Activated gamma-delta T cell (primary cell): ENCODE measurements at regions not wholly inside any gene's neighbourhood (a gene's known extent, or its start where the extent isn't known, plus 50 kb on each side); places are given as distances from the start of the nearest gene placed in this dataset.

ENCODE experiments used
- DNase-seq: peaks from one replicate; lab custom pipeline; 2025; lab: John Stamatoyannopoulos, UW

DNA sequence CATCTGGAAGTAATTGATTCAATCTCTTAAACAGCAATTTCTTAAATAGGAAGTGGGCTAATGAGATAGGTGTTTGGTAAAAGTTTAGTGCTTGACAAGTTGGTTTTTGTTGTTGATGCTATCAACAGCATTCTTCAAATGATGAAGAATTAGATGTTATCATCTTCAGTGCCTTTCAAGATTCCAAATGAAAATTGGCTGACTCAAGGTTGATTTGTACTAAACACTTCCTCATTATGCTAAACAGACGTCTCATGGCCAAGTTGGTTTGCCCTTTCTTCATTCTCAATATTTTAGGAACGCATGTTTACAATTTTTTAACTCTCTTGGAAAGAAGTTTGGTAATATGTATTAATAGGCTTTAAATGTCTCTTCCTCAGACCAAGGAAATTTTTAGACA, 86.0 kb downstream of the MID1IP1 start:
- no peak for DNase-seq

DNA sequence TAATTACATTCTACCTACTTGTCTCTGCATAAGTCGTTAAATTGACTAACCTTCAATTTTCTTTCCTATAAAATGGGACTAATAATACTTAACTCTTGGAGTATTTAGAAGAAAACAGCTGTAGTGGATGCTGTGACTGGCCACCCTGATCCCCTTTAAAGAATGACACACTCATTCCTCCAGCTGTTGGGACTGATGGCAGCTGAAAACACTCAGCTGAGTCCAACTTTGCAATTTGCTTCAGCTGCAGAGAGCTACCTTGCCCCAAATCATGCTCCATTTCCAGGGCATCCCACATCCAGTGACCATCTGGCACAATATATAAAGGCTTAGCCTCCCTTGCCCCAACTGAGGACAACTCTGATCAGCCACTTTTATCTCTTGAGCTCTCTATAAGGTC, 89.1 kb downstream of the MID1IP1 start:
- DNase-seq, result no peak

DNA sequence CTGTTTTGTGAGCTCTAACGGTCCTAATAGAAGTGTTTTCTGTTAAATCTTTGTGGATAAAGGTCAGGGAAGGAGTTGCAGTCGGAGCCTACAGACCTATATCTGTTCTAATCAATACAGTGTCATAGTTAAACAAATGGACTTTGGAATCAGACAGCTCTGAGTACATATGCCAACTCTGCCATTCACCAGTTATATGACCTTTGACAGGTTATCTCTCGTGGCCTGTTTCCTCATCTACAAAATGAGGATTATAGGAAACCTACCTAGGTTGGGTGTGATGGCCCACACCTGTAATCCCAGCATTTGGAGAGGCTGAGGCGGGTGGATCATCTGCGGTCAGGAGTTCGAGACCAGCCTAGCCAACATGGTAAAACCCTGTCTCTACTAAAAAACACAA, 89.7 kb downstream of the MID1IP1 start:
- DNase-seq, result no peak

DNA sequence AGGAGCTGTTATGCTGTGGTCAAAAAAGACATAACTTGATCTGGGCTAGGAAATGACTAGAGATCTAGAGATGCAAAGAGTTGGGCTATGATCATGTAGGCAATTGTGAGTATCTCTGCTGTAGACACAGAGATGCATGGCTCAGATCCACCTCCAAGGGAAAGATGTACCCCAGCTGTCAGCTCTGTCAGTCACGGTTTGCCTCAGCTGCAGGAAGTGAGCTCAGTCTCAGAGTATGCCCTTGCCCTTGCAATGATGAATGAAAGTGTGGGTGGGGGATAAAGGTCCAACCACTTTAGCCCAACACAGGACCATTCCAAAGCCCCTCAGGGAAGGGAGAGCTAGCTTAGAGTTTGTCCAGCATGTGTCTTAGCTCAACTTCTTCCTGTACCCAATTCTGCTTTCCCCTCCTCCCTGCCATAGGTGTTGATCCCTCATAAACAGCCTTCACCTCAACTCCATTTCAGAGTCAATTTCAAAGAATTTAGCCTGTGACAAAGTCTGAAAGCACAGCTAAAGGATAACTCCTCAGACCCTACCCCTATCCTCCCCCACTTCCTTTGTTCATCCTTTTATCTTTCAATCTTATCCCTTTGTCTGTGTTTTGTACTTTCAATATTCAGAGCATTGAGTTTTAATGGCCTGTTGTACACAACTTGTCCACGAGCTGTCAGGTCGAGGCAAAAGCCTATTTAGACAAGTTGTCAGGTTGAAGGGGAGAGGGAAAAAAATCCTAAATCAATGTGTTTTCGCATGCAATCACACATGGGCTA, 90.6 kb downstream of the MID1IP1 start:
- DNase-seq, result no peak

DNA sequence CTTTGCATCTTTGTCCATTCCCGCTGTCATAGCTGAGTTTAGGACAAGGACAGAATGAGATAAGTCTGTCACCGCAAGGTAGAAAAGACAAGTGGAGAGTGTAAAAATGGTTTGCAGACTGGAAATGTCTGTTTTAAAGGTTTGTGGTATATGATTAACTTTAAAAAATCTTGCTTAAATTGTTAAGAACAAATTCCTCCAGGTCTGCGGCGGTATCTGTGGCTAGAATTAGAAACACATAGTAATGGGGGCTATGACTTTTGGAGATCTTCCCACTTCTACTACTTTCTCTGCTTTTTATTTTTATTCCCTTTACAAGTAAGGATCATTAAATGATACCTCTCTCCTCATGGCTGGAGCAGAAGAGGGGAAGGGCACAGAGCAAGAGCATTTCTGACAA, 92.2 kb downstream of the MID1IP1 start:
- no peak for DNase-seq

DNA sequence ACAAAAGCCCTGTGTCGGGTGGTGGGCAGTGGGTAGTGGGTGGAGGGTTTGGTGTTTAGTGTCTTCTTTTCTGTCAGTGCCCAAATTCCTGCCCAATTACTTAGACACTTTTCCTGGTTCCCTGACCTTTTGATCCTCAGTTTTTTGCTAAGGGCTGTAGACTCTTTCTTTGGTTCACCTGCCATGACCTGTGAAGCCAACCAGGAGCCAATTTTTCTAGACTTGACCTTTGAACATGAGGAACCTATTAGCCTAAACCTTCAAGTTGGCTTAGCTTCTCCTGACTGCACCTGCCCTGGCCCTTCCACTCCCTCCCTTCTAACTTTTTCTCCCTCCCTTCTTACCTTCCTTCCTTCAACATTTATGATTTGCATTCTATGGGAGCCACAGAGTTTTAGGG, 94.5 kb downstream of the MID1IP1 start:
- no peak for DNase-seq

DNA sequence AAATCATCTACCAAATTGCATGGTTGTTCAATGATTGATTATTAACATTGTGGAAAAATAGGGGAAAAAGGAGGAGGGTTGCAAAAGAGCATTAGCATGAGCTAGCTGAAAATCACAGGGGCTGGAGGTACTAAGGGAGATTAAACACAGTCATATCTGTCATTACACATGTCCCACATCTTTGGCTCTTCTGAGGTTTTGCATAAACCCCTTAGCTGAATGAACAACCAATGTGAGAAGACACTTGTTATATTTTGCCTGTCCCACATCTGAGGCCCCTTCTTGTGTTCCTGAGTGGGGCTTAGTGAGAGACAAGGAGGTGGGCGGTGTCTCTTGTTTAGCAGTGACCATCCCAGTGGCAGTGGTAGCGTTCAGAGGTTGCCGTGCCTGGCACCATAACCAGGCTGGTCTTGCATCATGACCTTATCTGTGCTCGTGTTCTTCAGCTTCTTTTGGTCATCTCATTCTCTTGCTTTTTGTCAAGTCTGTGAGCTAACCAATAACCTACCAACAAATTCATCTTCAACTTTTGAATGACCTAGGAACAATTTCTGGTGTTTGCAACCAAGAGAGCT, 95.6 kb downstream of the MID1IP1 start:
- no peak for DNase-seq

DNA sequence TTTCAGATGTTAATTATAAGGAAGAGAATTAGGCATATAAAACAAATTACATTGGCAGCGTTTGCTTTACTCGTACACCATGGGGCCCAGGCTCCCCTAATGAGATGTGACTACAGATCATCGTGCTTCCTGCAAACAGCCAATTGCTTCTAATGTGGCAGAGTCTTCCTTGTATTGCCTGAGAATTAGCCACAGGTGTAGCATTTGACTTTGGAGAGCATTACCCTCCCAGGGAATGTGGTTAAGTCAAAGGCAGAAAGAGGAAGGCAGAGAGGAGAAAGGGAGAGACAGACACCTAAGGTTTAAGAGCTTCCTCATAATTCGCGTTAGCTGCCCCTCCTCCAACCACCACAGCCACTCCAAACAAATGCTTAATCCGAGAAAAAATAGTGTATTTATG, 97.0 kb downstream of the MID1IP1 start:
- no peak for DNase-seq

DNA sequence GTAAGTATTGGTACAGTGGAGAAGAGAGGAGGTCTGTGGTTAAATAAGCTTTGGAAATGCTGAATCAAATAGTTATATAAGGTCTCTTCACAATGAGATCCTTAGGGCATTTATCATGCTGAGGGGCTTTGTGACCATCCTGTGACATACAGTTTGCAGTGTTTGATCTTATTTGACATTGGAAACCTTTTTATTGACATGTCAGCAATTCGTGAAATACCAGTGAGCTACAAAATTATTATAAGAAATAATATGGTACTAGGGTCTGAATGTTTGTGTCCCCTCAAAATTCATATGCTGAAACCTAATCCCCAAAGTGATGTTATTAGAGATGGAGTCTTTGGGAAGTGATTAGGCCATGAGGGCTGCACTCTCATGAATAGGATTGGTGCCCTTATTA, 98.4 kb downstream of the MID1IP1 start:
- no peak for DNase-seq

DNA sequence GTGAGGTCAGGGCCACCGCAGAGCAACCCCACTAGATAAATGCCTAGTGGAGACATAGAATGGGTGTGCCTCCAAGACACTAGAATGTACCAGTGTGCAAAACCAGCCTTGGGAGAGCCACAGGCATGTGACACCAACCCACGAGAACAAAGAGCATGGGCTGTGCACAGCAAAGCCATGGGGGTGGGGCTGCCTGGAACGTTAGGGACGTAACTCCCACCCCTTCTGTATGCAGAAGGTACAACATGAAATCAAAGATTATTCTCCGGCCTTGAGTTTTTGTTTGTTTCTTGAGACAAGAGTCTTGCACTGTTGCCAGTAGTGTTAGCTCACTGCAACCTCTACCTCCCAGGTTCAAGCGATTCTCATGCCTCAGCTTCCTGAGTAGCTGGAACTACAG, 99.5 kb downstream of the MID1IP1 start:
- DNase-seq, result no peak

DNA sequence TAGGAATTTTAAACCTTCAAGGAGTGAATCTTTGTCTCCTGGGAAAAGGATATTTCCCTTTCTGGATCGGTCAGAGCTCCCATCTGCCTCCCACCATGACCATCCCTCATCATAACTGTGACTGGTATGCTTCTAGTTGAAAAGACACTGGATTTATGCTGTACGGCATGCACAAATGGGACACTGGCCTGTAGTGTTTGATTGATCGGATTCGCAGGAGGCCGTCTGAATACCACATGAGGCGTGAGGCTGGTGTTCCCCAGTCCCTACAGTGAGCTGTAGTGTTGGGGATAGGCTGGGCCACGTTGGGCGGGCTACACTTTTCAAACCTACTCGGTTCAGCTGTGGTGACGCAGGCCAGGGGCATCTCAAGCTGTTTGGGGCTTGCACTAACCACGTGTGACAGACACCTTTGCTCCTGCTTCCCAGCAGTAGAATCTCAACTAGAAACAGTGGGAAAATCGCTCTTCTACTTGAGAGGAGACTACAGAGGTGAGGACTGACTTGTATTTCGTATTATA, 101.8 kb downstream of the MID1IP1 start:
- DNase-seq, result no peak

DNA sequence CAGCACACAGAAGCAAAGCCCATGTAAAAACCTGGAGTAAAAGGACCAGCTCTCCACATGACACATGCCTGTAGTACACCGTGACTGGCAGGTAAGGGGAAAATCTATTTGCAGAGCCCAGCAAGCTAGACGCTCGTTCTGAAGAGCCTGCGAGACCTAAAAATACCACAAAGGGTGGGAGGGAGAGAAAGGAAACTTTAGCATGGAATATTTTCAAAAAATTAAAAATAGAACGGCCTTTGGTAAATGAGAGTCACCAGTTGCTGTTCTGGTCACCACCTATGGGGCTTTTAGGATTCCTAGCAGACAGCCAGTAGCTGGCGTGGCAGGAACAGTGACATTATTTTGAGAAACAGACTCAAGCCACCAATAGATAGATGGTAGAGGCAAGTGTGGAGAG, 115.5 kb downstream of the MID1IP1 start:
- no peak for DNase-seq

DNA sequence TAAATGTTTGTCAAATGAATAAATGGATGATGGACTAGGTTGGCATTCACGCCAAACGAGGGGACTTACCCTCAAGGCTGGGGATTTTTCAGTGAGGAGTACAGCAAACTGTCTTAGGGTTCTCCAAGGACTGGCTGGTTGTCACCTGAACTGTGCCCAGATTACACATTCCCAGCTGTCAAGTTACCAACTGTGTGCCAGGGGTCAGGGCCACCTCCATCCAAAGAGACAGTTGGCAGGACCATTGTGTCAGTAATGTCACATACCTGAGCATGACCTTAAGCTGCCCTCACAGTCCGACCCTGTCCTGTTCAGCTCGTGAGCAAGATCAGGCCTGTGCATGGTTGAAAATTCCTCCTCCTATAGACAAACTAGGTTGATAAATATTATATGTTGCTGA, 116.7 kb downstream of the MID1IP1 start:
- no peak for DNase-seq

DNA sequence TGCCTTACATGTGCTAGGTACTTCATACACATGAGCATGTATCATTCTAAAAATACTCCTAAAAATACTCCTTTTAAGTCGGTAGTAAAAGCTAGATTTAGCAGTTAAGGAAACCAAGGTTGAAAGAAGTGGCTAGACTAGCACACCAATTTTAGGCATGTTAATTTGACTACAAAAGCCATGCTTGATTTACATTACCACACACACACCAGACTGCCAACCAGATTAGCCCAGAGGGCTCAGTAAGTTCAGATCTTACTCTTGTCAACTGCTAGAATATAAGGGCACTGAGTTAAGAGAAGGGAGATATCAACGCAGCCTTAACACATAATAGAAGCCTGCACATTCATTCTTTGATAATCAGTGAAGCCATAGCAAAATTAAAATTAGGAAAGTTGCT, 117.9 kb downstream of the MID1IP1 start:
- no peak for DNase-seq

DNA sequence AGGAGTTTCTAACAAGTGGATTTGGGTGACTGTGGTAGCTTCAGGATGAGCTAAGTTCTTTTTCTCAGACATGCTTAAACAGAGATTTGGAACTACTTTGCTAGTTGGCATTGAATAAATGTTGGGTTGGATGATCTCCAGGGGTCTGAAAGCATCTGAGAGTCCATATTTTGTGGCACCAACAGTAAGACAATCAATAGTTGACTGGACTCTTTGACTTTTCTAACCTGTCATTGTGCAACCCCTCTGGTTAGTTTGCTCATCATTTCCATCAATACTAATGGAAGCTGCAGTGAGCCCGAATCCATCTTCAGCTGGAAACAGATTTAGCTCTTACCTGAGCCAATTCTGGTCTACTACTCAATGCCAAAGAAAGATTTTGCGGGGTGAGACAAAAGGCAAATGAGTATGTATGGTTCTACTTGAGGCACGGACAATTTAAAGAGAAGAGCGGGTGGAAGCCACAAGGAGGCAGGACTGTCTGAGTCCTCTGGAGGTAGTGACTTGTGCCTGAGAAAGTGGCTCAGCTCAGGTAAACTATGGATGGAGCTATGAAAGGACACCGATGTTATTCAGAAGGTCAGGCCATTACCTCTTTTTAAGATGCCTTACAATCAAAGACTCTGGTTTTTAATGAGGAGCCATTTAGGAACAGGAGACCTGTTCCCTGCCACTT, 118.7 kb downstream of the MID1IP1 start:
- DNase-seq, result no peak

DNA sequence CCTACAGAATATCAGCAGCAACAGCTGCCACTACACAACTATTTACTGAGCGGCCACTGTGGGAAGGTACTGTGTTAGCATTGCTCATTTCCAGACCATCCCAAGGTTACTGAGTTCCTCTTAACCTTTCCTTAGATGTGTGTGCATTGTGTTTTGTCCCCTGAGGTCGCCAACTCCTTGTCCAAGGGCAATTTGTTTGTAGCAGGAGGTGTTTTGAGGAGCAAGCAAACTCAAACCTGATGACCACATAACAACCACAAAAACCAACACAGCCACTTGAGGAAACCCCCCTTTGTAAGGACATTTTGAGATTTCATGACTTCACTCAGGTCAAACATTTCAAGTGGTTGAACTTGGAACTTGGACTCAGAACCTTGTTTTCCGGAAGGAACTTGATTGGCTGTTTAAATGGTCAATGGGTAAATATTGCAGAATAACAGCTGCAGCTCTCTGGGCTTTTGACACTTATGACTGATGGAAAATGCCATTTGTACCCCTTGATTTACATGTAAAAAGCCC, 122.3 kb downstream of the MID1IP1 start:
- no peak for DNase-seq

DNA sequence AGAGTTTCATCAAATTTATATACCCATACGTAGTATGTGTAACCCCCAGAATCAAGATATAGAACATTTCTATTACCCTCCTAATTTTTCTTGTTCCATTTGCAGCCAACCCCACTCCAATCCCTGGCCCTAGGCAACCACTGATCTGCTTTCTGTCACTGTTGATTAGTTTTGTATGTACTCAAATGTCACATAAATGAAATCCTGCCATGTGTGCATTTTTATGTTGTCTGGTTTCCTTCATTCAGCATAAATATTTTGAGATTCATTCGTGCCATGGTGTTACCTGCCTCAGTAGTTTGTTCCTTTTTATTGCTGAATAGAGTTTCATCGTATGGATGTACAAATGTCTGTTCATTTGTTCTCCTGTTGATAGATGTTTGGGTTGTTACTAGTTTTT, 126.3 kb downstream of the MID1IP1 start:
- DNase-seq, result no peak

DNA sequence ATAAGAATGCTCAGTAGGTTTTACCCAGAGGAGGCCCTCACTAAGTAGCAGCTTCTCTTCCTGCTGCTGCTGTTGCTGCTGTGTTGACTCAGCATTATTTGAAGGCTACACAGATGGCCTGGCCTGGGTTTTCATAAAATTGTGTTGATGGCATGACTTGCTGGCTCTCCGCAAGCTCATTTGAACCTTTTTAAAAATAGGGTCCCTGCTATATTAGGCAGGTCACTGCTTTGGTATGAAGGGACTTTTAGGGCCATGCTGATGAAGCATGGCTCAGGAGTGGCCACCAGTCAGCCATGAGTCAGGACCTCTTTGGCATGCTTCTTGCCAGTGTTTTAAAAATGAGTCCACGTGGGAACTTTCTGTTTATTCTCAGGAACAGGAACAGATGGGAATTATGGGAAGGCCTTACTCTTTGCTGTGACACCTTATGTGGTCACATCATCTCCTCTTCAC, 128.7 kb downstream of the MID1IP1 start:
- DNase-seq, result no peak

DNA sequence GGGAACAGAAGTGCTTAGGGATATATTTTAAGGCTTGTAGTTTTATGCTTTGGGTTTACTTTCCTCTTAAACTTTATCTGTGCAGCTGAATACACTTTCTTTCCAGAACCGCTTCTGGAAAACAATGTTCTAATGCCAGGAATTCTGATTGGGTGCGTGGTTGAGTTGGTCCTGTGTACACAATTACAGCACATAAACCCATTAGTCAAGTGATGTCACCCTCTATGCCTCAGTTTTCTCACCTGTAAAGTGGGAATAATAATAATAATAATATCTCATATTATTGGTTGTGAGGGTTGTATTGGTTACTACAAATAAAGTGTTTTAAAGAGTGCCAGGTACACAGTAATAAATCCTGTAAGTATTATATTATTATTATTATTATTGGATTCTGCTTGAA, 129.2 kb downstream of the MID1IP1 start:
- no peak for DNase-seq

DNA sequence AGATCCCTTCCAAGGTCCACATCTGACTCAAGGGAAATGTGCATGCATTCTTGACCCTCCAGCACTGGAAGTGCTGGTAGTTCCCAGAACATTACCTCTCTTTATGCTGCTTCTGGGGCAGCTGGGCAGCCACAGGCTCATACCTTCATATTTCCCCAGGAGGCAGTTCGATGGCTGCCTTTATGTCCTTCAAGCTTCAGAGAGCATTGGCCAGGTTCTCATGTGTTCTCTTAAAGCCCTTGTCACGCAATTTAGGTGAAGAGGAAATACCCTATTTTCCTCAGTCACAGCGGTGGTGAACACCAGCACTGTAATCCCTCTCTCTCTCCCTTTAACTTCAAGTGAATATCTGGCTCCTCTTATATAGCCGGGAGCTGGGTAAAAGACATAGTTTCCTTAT, 134.3 kb downstream of the MID1IP1 start:
- DNase-seq, result no peak

DNA sequence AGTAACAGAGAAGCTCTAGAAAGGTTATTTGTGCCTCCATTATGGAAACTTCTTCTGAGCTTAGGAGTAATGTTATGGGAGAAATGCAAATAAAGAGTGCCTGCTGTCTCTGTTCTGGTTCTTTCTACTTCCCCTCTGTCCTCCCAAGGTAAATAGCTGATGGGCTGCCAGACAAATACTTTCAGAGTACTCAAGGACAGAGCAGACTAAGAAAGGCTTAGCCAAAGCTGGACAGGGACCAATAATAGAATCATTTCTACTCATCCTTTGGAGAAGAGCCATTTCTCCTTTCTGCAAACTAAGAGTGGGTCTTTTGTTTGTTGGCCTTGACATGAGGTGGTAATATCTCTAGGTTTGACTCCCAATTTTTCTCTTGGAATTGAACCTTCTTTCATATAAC, 136.1 kb downstream of the MID1IP1 start:
- no peak for DNase-seq

DNA sequence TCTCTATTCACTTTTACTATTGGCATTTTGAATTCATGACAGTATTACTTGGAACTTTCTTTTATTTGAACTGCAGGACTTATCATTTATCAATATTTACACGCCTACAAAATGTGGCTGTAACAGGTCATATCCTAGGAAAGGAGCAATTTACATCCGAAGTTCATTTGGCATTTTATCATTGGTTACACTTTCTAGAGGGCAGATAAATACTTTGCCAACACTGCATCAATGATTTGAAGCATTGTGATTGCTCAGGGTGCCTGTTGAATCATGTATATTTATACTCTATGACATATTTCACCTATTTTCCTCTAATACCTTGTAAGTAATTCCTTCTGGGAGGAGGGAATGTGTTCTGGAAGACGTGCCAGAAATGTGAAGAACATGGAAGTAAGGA, 136.7 kb downstream of the MID1IP1 start:
- no peak for DNase-seq

DNA sequence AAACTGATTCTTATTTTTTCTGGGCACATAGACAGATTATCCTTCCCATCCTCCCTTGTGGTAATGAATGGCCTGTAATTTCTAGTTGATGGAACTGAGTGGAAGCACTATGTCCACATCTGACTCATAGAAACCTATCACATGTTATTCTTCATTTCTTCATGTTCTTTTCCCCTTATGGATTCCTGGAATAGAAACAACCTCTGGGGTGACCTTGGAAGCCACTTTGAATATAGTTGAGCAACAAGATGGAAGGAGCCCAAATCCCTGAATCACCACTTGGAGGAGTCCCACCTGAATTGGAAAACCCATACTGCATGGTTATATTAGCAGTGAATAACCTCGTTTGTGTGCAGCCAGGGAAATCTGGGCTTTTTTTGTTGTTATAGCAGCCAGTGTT, 137.8 kb downstream of the MID1IP1 start:
- DNase-seq, result no peak
